GF-D8 (cell line): ENCODE measurements at regions not wholly inside any gene's neighbourhood (a gene's known extent, or its start where the extent isn't known, plus 50 kb on each side); places are given as distances from the start of the nearest gene placed in this dataset.
"Not testable (repeated sequence)": the region's sequence is repeated elsewhere in the genome, so short reads cannot be mapped to it uniquely, and the experiment has no call there.

ENCODE experiments used
- DNase-seq: peaks from one replicate; lab custom pipeline; 2025; lab: John Stamatoyannopoulos, UW

DNA sequence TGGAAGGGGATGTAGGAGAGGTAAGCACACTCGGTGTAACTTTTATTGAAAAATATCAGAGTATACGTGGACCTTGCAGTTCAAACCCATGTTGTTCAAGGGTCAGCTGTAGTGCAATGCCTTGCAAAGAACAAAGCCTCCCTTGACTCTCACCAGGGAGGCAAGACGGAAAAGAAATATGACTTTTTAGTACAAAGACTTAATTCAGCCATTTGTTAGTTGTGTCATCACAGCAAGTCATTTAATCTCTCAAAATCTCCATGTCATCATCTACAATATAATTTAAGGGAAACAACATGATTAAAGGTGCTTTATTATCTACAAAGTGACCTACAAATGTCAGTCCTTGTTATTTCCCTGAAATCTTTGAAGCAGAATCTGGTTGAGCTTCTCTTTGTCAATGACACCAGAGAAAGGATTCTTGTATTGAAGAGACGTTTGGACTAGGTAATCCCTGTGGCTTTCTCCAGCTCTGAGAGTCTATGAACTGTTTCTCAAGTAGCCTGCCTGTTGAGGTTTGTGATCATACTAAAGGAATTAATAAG is 502.8 kb downstream of the REEP3 start:
- no peak for DNase-seq

DNA sequence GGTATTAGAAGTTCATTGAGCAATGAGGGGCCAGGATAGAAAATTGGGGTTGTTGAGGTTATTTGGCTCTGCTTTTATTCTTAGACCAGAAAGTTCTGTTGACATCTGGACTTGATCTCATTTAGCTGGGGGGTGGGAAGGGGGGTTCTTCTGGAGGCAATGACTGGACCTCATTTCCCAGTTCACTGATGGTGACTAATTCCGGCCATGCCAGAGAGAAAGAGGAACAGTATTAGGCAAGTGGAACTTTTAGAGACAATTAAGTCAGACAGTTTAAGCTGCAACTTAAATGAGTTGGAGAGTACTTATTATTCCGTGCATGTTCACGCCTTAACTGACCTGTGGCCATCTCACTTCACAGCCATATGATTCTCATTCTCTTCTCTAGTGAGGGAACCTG is 512.5 kb downstream of the REEP3 start:
- no peak for DNase-seq

- DNase-seq: no peak
Observed at GRCh38 chr10:64036321-64036930, 515.2 kb downstream of the REEP3 start.

- DNase-seq: no peak
Observed at GRCh38 chr10:64037071-64037661, 516.0 kb downstream of the REEP3 start.

GRCh38 chr10:64038107-64038506 is 516.9 kb downstream of the REEP3 start:
- no peak for DNase-seq

DNA sequence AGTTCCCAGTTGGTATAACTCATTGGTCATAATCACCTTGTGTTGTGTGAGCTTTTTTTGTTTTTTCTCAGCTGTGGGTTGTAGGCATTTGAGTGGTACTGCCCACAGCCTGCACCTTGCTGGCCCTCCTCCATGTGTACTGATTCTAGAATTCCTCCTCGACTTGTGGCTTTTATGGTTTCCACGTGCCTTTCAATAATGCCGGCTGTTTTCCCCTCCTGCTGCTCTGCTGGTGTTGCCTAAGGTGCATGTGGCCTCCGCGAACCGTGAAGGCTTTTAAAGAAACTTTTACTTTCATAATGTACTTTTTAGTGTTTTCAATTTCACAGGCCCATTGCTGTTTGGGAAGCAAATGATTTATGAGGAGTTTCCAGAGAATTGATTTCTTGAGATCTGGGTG is 518.0 kb downstream of the REEP3 start:
- no peak for DNase-seq

DNA sequence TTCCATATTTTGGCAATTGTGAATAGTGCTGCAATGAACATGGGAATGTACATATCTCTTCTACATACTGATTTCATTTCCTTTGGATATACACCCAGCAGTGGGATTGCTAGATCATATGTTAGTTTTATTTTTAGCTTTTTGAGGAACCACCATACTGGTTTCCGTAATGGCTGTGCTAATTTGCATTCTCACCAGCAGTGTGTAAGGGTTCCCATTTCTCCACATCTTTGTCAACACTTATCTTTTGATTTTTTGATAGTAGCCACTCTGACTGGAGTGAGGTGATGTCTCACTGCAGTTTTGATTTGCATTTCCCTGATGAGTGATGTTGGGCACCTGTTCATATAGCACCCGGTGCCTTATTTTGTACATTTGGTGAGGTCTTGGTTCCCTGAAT is 519.6 kb downstream of the REEP3 start:
- no peak for DNase-seq

GRCh38 chr10:64041185-64041988 is 520.2 kb downstream of the REEP3 start:
- DNase-seq: peak; percentile 29

DNA sequence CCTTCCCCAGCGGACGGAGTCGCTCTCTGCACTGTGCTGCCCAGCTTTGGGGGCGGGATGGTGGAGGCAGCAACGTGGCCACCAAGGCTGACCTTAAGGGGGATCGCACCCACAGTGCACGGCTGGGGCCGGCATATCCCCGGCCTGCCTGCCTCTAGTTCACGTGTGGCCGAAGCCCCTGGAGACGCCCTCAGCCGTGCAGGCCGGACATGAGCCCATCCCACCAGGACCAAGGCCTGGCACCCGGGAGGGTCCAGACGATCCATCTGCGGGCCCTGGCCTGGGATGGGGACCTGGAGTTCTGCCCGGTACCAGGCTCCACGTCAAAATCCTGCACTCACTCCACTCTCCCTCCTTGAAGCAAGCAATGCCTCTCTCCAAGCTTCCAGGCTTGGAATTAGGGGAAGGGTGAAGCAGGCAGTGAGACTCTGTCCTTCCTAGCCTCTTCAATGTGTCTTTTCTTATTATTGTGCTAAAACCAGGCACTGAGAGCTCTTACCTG is 520.8 kb downstream of the REEP3 start:
- no peak for DNase-seq

DNA sequence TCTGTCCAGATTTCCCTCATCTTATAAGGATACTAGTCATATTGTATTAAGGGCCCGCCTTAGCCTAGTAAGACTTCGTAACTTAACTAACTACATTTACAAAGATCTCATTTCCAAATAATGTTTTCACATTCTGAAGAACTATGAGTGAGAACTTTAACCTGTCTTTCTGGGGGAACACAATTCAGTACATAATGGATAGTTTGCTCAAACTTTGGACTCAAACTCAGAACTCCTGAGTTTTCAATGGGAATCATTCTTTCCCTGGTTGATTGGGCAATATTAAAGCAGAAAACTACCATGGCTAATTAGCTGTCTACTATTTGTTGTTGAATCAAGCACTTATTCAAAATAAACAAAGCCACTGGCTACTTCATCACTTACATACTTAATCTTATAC is 522.9 kb downstream of the REEP3 start:
- no peak for DNase-seq

- DNase-seq: not testable (repeated sequence)
Observed at GRCh38 chr10:64044957-64045632, 523.9 kb downstream of the REEP3 start.

GRCh38 chr10:64054392-64054791 is 533.2 kb downstream of the REEP3 start:
- no peak for DNase-seq

DNA sequence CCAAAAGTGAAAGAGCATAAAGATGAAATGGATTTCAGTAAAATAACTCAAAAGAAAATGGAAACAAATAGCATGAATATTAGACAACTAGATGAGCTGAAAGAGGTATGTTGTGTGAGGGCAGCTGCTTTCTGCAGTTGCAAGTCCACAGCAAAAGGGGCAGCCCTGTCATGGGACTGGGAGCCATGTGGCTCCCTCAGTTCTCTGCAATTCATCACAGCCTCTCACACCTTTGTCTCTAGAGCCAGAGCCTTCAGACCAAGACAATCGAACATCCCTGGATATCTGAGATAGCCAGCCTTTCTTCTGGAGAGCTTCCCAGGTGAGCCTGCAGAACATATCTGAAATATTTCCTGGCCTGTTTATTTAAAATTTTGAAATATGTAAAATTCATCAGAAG is 538.7 kb downstream of the REEP3 start:
- no peak for DNase-seq

DNA sequence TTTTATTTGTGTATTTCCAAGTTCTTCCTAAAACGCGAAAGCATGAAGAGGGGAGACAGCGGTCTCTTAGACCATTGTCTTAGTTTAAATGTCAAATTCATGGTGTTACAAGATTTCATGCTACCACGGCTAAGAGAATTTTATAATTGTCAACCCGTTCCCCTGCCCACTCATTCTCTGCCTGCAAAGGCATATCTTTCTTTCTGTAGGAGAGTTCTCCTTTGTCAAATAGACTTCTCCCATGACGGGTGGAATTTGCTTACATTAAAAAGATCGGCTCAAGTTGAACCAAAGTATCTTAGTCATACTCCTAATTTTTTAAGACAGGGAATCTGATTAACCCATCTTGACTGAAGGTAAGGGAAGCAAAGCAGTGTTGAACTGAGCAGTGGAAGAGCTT is 539.2 kb downstream of the REEP3 start:
- no peak for DNase-seq

DNA sequence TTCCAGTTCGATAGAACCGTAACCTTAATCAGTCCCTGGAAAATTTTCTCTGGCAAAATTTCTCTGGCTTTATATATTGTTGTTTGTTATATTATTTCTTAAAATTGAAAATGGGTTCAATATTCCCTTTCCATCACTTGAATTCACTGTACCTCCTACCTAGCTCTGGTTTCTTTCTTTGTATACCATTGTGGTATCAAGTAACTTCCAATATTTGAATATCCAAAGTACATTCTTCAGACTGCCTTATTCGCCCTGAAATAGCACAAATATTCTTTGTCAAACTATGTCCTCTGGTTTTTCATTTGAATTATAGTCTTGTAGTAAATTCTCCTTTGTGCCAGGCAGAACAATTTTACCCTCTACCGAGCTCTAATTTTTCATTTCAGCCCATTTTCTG is 541.6 kb downstream of the REEP3 start:
- no peak for DNase-seq

DNA sequence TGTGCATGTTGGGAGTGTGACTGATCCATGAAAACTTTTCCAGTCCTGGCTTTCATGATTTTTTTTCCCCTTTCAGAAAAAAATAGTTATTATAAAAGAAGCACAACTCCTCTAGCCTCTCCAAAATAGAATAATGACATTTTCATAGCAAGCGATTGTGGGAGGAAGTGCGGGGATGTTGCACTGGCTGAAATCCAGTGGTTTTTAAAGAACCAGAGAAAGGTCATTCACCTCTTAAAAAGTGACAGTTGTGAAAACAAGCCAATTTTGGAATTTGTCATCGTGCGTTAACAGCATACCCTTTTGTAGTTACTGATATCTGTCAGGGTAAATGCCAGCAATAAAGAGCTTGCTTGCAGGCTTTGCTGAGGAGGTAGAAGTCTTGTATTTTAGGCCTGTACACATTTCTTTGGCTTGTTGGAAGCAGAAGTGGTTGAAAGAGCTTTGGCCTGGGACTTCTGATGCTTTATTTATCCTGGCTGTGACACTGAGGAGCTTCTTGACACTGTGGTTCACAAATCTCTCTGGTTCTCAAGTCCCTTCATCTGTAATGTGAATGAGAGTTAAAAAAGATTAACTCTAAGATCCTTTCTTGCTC is 545.9 kb downstream of the REEP3 start:
- DNase-seq: no peak

DNA sequence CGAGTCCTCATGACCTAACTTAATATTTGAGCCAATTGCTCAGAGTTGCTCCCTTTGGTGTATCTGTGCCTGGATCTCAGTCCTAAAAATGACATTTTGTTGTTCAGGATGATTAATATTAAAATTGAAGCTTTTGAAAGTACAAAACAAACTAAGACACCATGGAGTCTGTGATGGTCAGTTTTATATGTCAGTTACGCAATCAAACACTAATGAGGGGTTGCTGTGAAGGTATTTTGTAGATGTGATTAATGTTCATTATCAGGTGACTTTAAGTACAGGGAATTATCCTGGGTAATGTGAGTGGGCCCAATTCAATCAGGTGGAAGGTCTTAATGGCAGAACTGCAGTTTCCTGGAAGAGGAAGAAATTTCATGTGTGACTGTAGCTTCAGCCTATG is 546.7 kb downstream of the REEP3 start:
- DNase-seq: no peak

DNA sequence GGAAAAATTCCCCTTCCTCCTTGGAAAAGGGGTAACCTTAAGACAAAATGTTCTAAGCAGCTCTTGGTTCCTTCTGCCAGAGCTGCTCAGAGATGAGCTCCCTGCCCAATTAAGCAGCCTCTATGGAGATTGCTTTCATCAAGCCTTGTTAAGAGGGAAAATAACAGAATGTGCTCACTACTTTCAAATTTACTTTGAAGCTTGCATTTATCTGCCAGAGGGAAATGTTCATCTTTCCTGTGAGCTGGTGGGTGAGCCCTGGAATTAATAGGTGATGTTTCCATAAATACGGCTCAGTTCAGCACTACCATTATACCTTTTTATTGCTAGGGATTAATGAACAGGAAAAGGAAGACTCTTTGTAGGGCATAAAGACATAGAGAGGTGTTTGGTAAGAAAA is 549.0 kb downstream of the REEP3 start:
- DNase-seq: no peak

GRCh38 chr10:64071218-64071617 is 550.0 kb downstream of the REEP3 start:
- DNase-seq: no peak

GRCh38 chr10:64075604-64076003 is 554.4 kb downstream of the REEP3 start:
- no peak for DNase-seq

GRCh38 chr10:64076322-64076940 is 555.2 kb downstream of the REEP3 start:
- DNase-seq: no peak

GRCh38 chr10:64079341-64079740 is 558.1 kb downstream of the REEP3 start:
- DNase-seq: no peak
